Upper lobe of left lung (tissue), 6 donors: ENCODE measurements at regions not wholly inside any gene's neighbourhood (a gene's known extent, or its start where the extent isn't known, plus 50 kb on each side); places are given as distances from the start of the nearest gene placed in this dataset.

Experiments used
- ATAC-seq, 2 donors: fragments of 200-7000 bp; cut with Tn5 transposase; one replicate each; pipeline ENCODE4 v1.9.1; 2022; ENCODE audit warnings: mild to moderate bottlenecking in 2 of 2, moderate library complexity in 2 of 2; ENCODE audit not compliant: low FRiP score in 2 of 2
- DNase-seq, 2 donors: peaks; one replicate each; pipeline ENCODE4 v3.0.0-alpha.2; 2019 to 2020
- H3K27ac ChIP-seq, 4 donors: fragments of 200-600 bp; sonication (generic); one replicate each; pipeline ENCODE4 v1.5.1; 2016 to 2019
- H3K27me3 ChIP-seq, 4 donors: fragments of 200-600 bp; sonication (generic); one replicate each; pipeline ENCODE4 v1.5.1; 2017 to 2019
- H3K36me3 ChIP-seq, 4 donors: fragments of 200-600 bp; sonication (generic); one replicate each; pipeline ENCODE4 v1.5.1; 2016 to 2019
- H3K4me1 ChIP-seq, 4 donors: fragments of 200-600 bp; sonication (generic); one replicate each; pipeline ENCODE4 v1.5.1; 2018 to 2019
- H3K4me3 ChIP-seq, 4 donors: fragments of 200-600 bp; sonication (generic); one replicate each; pipeline ENCODE4 v1.5.1; 2017 to 2019; ENCODE audit warnings: mild to moderate bottlenecking in 2 of 4, moderate library complexity in 1 of 4
- H3K9me3 ChIP-seq, 4 donors: fragments of 200-600 bp; sonication (generic); one replicate each; pipeline ENCODE4 v1.5.1; 2018 to 2019
- CTCF ChIP-seq, 6 experiments: fragments of 450-650 bp in 4 of 6; fragments of 200-600 bp in 2 of 6; sonication (generic) in 2 of 6; IDR thresholded peaks; one replicate each; pipeline ENCODE4 v1.5.1; 2016 to 2019; ENCODE audit warnings: antibody characterized with exemption in 6 of 6
- EP300 ChIP-seq, 4 donors: sonication (generic); formaldehyde crosslinking; IDR thresholded peaks; one replicate each; pipeline ENCODE4 v1.5.1; 2017; ENCODE audit warnings: antibody characterized with exemption in 4 of 4, control low read depth in 2 of 4
- POLR2A ChIP-seq, 4 donors: fragments of 450-650 bp; IDR thresholded peaks; one replicate each; pipeline ENCODE4 v1.5.1; 2016 to 2017; ENCODE audit warnings: antibody characterized with exemption in 4 of 4, mild to moderate bottlenecking in 2 of 4
- POLR2AphosphoS5 ChIP-seq, 2 donors: sonication (generic); formaldehyde crosslinking; IDR thresholded peaks; one replicate each; pipeline ENCODE4 v1.5.1; 2017; ENCODE audit warnings: antibody characterized with exemption in 2 of 2
- WGBS, 2 donors: methylation state at CpG; one replicate each; pipeline ENCODE4 v1.1.5; 2017 to 2018; 5-methylcytosine and 5-hydroxymethylcytosine counted together
- donor health status: DM: no; HTN: no; CAD: no; lungs with moderate emphysema.
- donor health status: DM: no; HTN: yes; CAD: no; lungs with severe emphysema.

DNA sequence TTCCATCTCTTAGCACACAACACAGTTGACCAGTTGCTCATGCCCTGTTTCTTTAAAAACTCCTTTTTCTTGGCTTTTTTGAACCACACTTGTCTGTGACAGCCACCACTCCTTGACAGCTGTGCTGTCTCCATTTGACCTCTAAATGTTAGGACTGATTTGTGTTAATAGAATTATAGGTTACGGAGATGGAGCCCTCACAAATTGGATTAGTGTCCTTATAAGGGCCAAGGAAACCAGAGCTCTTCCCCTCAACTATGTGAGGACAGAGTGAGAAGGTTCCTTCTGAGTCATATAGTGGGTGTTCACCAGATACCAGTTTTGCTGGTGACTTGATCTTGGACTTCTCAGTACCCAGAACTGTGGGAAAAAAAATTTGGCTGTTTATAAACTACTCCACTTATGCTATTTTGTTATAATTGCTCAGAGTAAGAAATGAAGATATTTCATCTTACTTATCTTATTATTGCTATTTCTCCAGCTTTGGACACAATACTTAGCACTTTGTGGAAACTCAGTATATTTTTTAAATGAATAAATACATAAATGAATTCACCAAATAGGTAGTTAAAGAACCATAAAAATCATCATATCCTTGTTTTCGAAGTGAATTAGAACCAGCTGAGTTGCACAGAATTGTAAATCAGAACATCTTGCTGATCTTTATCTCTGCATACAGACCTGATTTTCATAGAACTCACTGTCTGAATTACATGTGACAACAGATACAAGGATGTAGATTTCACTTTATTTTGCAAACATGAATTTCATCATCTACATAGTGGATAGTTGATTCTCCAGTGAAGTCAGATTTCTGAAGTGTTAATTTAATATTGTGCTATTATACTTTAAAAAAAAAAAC lies 598.5 kb upstream of the IRAK1BP1 start:
- no peak overlapping the region for H3K27ac ChIP-seq
- no peaks in the 10 kb centered on the region for H3K9me3 ChIP-seq
- no peak overlapping the region for H3K4me3 ChIP-seq
- H3K27me3 ChIP-seq, result no peaks in the 10 kb centered on the region
- ATAC-seq (no peak), DNase-seq (no peak)
- WGBS, 2 donors, result 75 to 88% methylated on average over 2 of the region's 2 CpGs
- H3K36me3 ChIP-seq, result no peaks in the 10 kb centered on the region
- TF ChIP-seq POLR2A (IDR thresholded peaks at IDR 0.05) (no peak), POLR2AphosphoS5 (IDR thresholded peaks at IDR 0.05) (no peak), EP300 (IDR thresholded peaks at IDR 0.05) (no peak), CTCF (IDR thresholded peaks at IDR 0.05) (no peak)
- no peaks in the 10 kb centered on the region for H3K4me1 ChIP-seq

GRCh38 chr6:78300885-78301284 lies 566.5 kb upstream of the IRAK1BP1 start:
- H3K36me3 ChIP-seq, result no peaks in the 10 kb centered on the region
- WGBS, 2 donors, result 50 to 69% methylated on average over 2 of the region's 2 CpGs
- no peaks in the 10 kb centered on the region for H3K4me1 ChIP-seq
- no peak for DNase-seq
- no peak for ATAC-seq
- TF ChIP-seq POLR2AphosphoS5 (IDR thresholded peaks at IDR 0.05) (no peak), POLR2A (IDR thresholded peaks at IDR 0.05) (no peak), EP300 (IDR thresholded peaks at IDR 0.05) (no peak), CTCF (IDR thresholded peaks at IDR 0.05) (no peak)
- H3K27me3 ChIP-seq, result no peaks in the 10 kb centered on the region
- H3K27ac ChIP-seq, result no peak overlapping the region
- H3K9me3 ChIP-seq, result no peaks in the 10 kb centered on the region
- H3K4me3 ChIP-seq, result no peak overlapping the region

DNA sequence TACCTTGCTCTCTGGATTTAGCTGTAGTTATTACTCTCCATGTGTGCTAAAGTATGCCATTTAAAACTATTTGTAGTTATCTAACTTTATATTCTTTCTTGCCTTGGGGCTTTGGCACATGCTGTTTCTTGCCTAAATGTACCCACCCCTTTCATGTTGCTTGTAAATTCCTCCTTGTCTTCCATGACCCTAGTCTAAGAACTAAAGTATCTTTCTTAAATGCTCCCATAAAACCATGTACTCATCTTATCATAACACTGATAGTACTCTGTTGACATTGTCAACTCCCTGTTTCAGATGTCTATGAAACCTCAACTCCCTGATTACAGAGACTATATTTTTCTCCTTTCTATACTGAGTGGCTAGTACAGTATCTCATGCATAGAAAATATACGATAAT lies 564.9 kb upstream of the IRAK1BP1 start:
- no peak overlapping the region for H3K4me3 ChIP-seq
- ATAC-seq (no peak), DNase-seq (no peak)
- no peaks in the 10 kb centered on the region for H3K36me3 ChIP-seq
- no peak for TF ChIP-seq EP300 (IDR thresholded peaks at IDR 0.05)
- no peak for TF ChIP-seq POLR2A (IDR thresholded peaks at IDR 0.05)
- no peak for TF ChIP-seq POLR2AphosphoS5 (IDR thresholded peaks at IDR 0.05)
- TF ChIP-seq CTCF (IDR thresholded peaks at IDR 0.05), result no peak
- no peak overlapping the region for H3K27ac ChIP-seq
- 37 to 91% methylated on average over 1 of the region's 1 CpG for WGBS, 2 donors
- no peaks in the 10 kb centered on the region for H3K4me1 ChIP-seq
- H3K27me3 ChIP-seq, result no peaks in the 10 kb centered on the region
- no peaks in the 10 kb centered on the region for H3K9me3 ChIP-seq

- DNase-seq (no peak), ATAC-seq (no peak)
- Histone ChIP-seq H3K27me3 (no peaks in the 10 kb centered on the region), H3K4me1 (no peaks in the 10 kb centered on the region), H3K36me3 (no peaks in the 10 kb centered on the region), H3K9me3 (no peaks in the 10 kb centered on the region), H3K4me3 (no peak overlapping the region), H3K27ac (no peak overlapping the region)
- TF ChIP-seq POLR2A (IDR thresholded peaks at IDR 0.05) (no peak), EP300 (IDR thresholded peaks at IDR 0.05) (no peak), CTCF (IDR thresholded peaks at IDR 0.05) (no peak), POLR2AphosphoS5 (IDR thresholded peaks at IDR 0.05) (no peak)
Measured at GRCh38 chr6:78308025-78308424, 559.3 kb upstream of the IRAK1BP1 start.
